A549 (cell line): ENCODE measurements at regions not wholly inside any gene's neighbourhood (a gene's known extent, or its start where the extent isn't known, plus 50 kb on each side); places are given as distances from the start of the nearest gene placed in this dataset.

Experiments
- ATAC-seq, 2 experiments: fragments of 200-7000 bp in 1 of 2; fragments of >200 bp in 1 of 2; cut with Nextera tagmentation in 1 of 2; cut with Tn5 transposase in 1 of 2; 3 replicates each; pipeline versions ENCODE4 v1.8.0 to v1.9.1; 2018 to 2020; ENCODE audit warnings: mild to moderate bottlenecking in 1 of 2, moderate library complexity in 1 of 2
- CTCF ChIA-PET: fragments of 300-600 bp; sonication (Branson Sonifier 250); formaldehyde crosslinking; extraction: SDS; loops from one replicate; lab custom pipeline; 2021; ENCODE audit warnings: antibody characterized with exemption, inconsistent platforms; lab: Yijun Ruan, JAX
- POLR2A ChIA-PET: fragments of 350-600 bp; formaldehyde crosslinking; extraction: SDS; loops from one replicate; lab custom pipeline; 2021; ENCODE audit warnings: antibody characterized with exemption, inconsistent platforms; lab: Yijun Ruan, JAX
- DNase-seq, 2 experiments: peaks; one replicate each; pipeline versions ENCODE4 v3.0.0 to v3.0.0-alpha.2; 2011 to 2016; ENCODE audit warnings: low read depth in 1 of 2, low spot score in 1 of 2
- FAIRE-seq: peaks from 2 replicates; lab custom pipeline; 2011; peaks lifted over from hg19 to GRCh38; lab: Jason Lieb, UNC
- H3K27ac ChIP-seq, 2 experiments: fragments of >200 bp; sonication (Bioruptor Twin); formaldehyde crosslinking; 3 replicates each; pipeline ENCODE4 v1.5.1; 2016 to 2017
- H3K4me1 ChIP-seq: fragments of >200 bp; sonication (Bioruptor Twin); formaldehyde crosslinking; 3 replicates; pipeline ENCODE4 v1.6.1; 2016
- H3K4me2 ChIP-seq: fragments of >200 bp; sonication (Bioruptor Twin); formaldehyde crosslinking; 3 replicates; pipeline ENCODE4 v1.6.1; 2016
- H3K4me3 ChIP-seq: fragments of >200 bp; sonication (Bioruptor Twin); formaldehyde crosslinking; 3 replicates; pipeline ENCODE4 v1.5.1; 2016
- H3K9me3 ChIP-seq: fragments of >200 bp; sonication (Bioruptor Twin); formaldehyde crosslinking; 3 replicates; pipeline ENCODE4 v1.6.1; 2016
- CHD2 ChIP-seq: fragments of 150-350 bp; IDR thresholded peaks from 2 replicates; pipeline ENCODE4 v1.6.1; 2014; ENCODE audit warnings: low read length; ENCODE audit not compliant: partially characterized antibody
- E2F6 ChIP-seq: IDR thresholded peaks from 2 replicates; pipeline ENCODE4 v1.6.1; 2012; ENCODE audit warnings: low read depth, borderline replicate concordance
- ELK1 ChIP-seq: fragments of 150-350 bp; IDR thresholded peaks from 2 replicates; pipeline ENCODE4 v1.6.1; 2014; ENCODE audit warnings: low read depth, mild to moderate bottlenecking, low read length
- EP300 ChIP-seq, 2 experiments: fragments of >200 bp; sonication (Bioruptor Twin); formaldehyde crosslinking; IDR thresholded peaks; 2 replicates in 1 of 2; 3 replicates in 1 of 2; pipeline ENCODE4 v1.6.1; 2016 to 2017
- ESRRA ChIP-seq: fragments of 150-350 bp; IDR thresholded peaks from 2 replicates; pipeline ENCODE4 v1.6.1; 2014; ENCODE audit warnings: mild to moderate bottlenecking, low read length, borderline replicate concordance
- FOSL2 ChIP-seq, 2 experiments: fragments of 450-650 bp in 1 of 2; fragments of >200 bp in 1 of 2; sonication (Bioruptor Twin) in 1 of 2; formaldehyde crosslinking; IDR thresholded peaks; 2 replicates each; pipeline versions ENCODE4 v1.5.0 to v1.6.1; 2016 to 2020; ENCODE audit warnings: mild to moderate bottlenecking in 1 of 2, moderate library complexity in 1 of 2
- FOXS1 ChIP-seq: fragments of 250-450 bp; sonication (Bioruptor Pico); IDR thresholded peaks from 2 replicates; pipeline ENCODE4 v1.5.0; 2020; ENCODE audit warnings: mild to moderate bottlenecking, moderate library complexity
- GATA3 ChIP-seq: IDR thresholded peaks from 2 replicates; pipeline ENCODE4 v1.6.1; 2012; ENCODE audit warnings: borderline replicate concordance
- HDAC2 ChIP-seq: fragments of 200-600 bp; sonication (generic); IDR thresholded peaks from 2 replicates; pipeline ENCODE4 v1.6.1; 2016
- HES2 ChIP-seq: fragments of >200 bp; sonication (Bioruptor Twin); formaldehyde crosslinking; IDR thresholded peaks from 2 replicates; pipeline ENCODE4 v1.6.1; 2016
- HMGXB4 ChIP-seq: fragments of 250-450 bp; sonication (Bioruptor Pico); IDR thresholded peaks from 2 replicates; pipeline ENCODE4 v1.5.0; 2021; ENCODE audit warnings: mild to moderate bottlenecking, moderate library complexity, borderline replicate concordance
- HOXB5 ChIP-seq: fragments of 250-450 bp; sonication (Bioruptor Pico); IDR thresholded peaks from 2 replicates; pipeline ENCODE4 v1.5.0; 2020; ENCODE audit warnings: mild to moderate bottlenecking, moderate library complexity
- JUN ChIP-seq, 2 experiments: fragments of >200 bp; sonication (Bioruptor Twin); formaldehyde crosslinking; IDR thresholded peaks; 2 replicates in 1 of 2; 3 replicates in 1 of 2; pipeline ENCODE4 v1.6.1; 2016 to 2017
- KDM1A ChIP-seq: fragments of 200-600 bp; sonication (generic); IDR thresholded peaks from 2 replicates; pipeline ENCODE4 v1.6.1; 2016; ENCODE audit warnings: low read depth, mild to moderate bottlenecking
- NFE2L2 ChIP-seq: fragments of 150-350 bp; conservative IDR thresholded peaks from 2 replicates; pipeline ENCODE4 v1.6.1; 2014; ENCODE audit warnings: low read length
- NPAS2 ChIP-seq: fragments of 250-450 bp; sonication (Bioruptor Pico); IDR thresholded peaks from 2 replicates; pipeline ENCODE4 v1.8.0; 2022; ENCODE audit warnings: mild to moderate bottlenecking, moderate library complexity, borderline replicate concordance
- NR3C1 ChIP-seq: fragments of >200 bp; sonication (Bioruptor Twin); formaldehyde crosslinking; IDR thresholded peaks from 3 replicates; pipeline ENCODE4 v1.6.1; 2017
- PHF8 ChIP-seq: fragments of 200-600 bp; sonication (generic); IDR thresholded peaks from 2 replicates; pipeline ENCODE4 v1.6.1; 2016; ENCODE audit warnings: low read depth, mild to moderate bottlenecking, antibody characterized with exemption, moderate library complexity, borderline replicate concordance
- RAD21 ChIP-seq, 2 experiments: fragments of >200 bp in 1 of 2; sonication (Bioruptor Twin) in 1 of 2; formaldehyde crosslinking in 1 of 2; IDR thresholded peaks in 1 of 2; conservative IDR thresholded peaks in 1 of 2; 2 replicates in 1 of 2; 3 replicates in 1 of 2; pipeline ENCODE4 v1.6.1; 2012 to 2018; ENCODE audit warnings: inconsistent platforms in 1 of 2
- RCOR1 ChIP-seq: fragments of 150-350 bp; IDR thresholded peaks from 2 replicates; pipeline ENCODE4 v1.6.1; 2014; ENCODE audit warnings: antibody characterized with exemption, low read length, low read depth
- RFX5 ChIP-seq: fragments of 450-650 bp; IDR thresholded peaks from 2 replicates; pipeline ENCODE4 v1.7.1; 2014; ENCODE audit warnings: antibody characterized with exemption, mild to moderate bottlenecking, moderate library complexity
- RNF2 ChIP-seq: fragments of 200-600 bp; sonication (generic); IDR thresholded peaks from 2 replicates; pipeline ENCODE4 v1.6.1; 2016; ENCODE audit warnings: low read depth, mild to moderate bottlenecking, antibody characterized with exemption, moderate library complexity, borderline replicate concordance
- SMC3 ChIP-seq: fragments of >200 bp; sonication (Bioruptor Twin); formaldehyde crosslinking; IDR thresholded peaks from 3 replicates; pipeline ENCODE4 v1.6.1; 2018; ENCODE audit warnings: inconsistent platforms
- SREBF2 ChIP-seq: fragments of 450-650 bp; IDR thresholded peaks from 2 replicates; pipeline ENCODE4 v1.6.1; 2014; ENCODE audit warnings: mild to moderate bottlenecking, moderate library complexity
- TP53 ChIP-seq: fragments of 250-450 bp; sonication (Bioruptor Pico); IDR thresholded peaks from 2 replicates; pipeline ENCODE4 v1.5.0; 2021; ENCODE audit warnings: mild to moderate bottlenecking, moderate library complexity
- USF2 ChIP-seq: fragments of 450-650 bp; IDR thresholded peaks from 2 replicates; pipeline ENCODE4 v1.6.1; 2014; ENCODE audit warnings: antibody characterized with exemption
- ZC3H11A ChIP-seq: fragments of 450-650 bp; IDR thresholded peaks from 2 replicates; pipeline ENCODE4 v1.6.1; 2014; ENCODE audit warnings: antibody characterized with exemption, mild to moderate bottlenecking
- ZFP36 ChIP-seq: fragments of 450-650 bp; IDR thresholded peaks from 2 replicates; pipeline ENCODE4 v1.6.1; 2014; ENCODE audit warnings: borderline replicate concordance; ENCODE audit not compliant: partially characterized antibody
- ZSCAN20 ChIP-seq: fragments of 250-450 bp; sonication (Bioruptor Pico); IDR thresholded peaks from 2 replicates; pipeline ENCODE4 v1.8.0; 2022; ENCODE audit warnings: mild to moderate bottlenecking, moderate library complexity
- WGBS: methylation state at CpG from one replicate; pipeline ENCODE4 v1.1.6; 2017; ENCODE audit errors: missing lambda C conversion rate; 5-methylcytosine and 5-hydroxymethylcytosine counted together

GRCh38 chr9:108710424-108710823, 145.4 kb downstream of the ACTL7B start:
- DNase-seq: no peak
- Histone ChIP-seq H3K4me2 (no peak overlapping the region), H3K27ac (no peak overlapping the region), H3K9me3 (peaks cover 5% of the 10 kb centered on the region; the same call in 1 of the 3 replicates), H3K4me1 (no peaks in the 10 kb centered on the region), H3K4me3 (no peak overlapping the region)
- FAIRE-seq: no peak
- POLR2A ChIA-PET: no interaction called here
- 2% methylated on average over 3 of the region's 3 CpGs for WGBS
- ATAC-seq: no peak
- TF ChIP-seq ELK1 (no peak), HOXB5 (no peak), ZC3H11A (no peak), HDAC2 (no peak), RNF2 (no peak), RAD21 (conservative IDR thresholded peaks at IDR 0.05 in 1 of 2, IDR thresholded peaks at IDR 0.05 in 1 of 2) (no peak), EP300 (IDR thresholded peaks at IDR 0.05) (no peak), SMC3 (no peak), FOXS1 (CRISPR knock-in tag) (no peak), ZFP36 (no peak), KDM1A (no peak), CHD2 (no peak), SREBF2 (no peak)
- CTCF ChIA-PET: no interaction called here

GRCh38 chr9:108709997-108710396, 145.8 kb downstream of the ACTL7B start:
- WGBS: 8% methylated on average over 1 of the region's 1 CpG
- Histone ChIP-seq H3K9me3 (peaks cover 5% of the 10 kb centered on the region; the same call in 1 of the 3 replicates), H3K4me3 (no peak overlapping the region), H3K4me1 (no peaks in the 10 kb centered on the region), H3K4me2 (no peak overlapping the region), H3K27ac (no peak overlapping the region)
- DNase-seq (no peak), ATAC-seq (no peak), FAIRE-seq (no peak)
- POLR2A ChIA-PET: no interaction called here
- TF ChIP-seq HMGXB4 (CRISPR knock-in tag): no peak
- TF ChIP-seq GATA3: no peak
- CTCF ChIA-PET: no interaction called here

GRCh38 chr9:108709126-108709525, 146.7 kb downstream of the ACTL7B start:
- ATAC-seq (no peak), FAIRE-seq (no peak), DNase-seq (no peak)
- Histone ChIP-seq H3K9me3 (peaks cover 2% of the 10 kb centered on the region; the same call in 1 of the 3 replicates), H3K4me3 (no peak overlapping the region), H3K4me1 (no peaks in the 10 kb centered on the region), H3K27ac (no peak overlapping the region), H3K4me2 (no peak overlapping the region)
- ChIA-PET POLR2A (interaction anchor here (0.6 kb wide), 1 partner anchor 150 kb away, joined by 3 read pairs; no protein-coding TSS in a partner anchor), CTCF (interaction anchor here (1.0 kb wide), 1 partner anchor 53 kb away, joined by 3 read pairs; no protein-coding TSS in a partner anchor)
- TF ChIP-seq TP53 (CRISPR knock-in tag): no peak
- no peak for TF ChIP-seq E2F6
- no peak for TF ChIP-seq PHF8
- no peak for TF ChIP-seq RFX5
- no peak for TF ChIP-seq JUN (IDR thresholded peaks at IDR 0.05)
- no peak for TF ChIP-seq ESRRA
- TF ChIP-seq SREBF2: no peak
- no peak for TF ChIP-seq ELK1
- no peak for TF ChIP-seq USF2
- TF ChIP-seq RAD21 (conservative IDR thresholded peaks at IDR 0.05 in 1 of 2, IDR thresholded peaks at IDR 0.05 in 1 of 2): no peak
- no peak for TF ChIP-seq HOXB5
- TF ChIP-seq ZSCAN20 (CRISPR knock-in tag): no peak
- TF ChIP-seq EP300 (IDR thresholded peaks at IDR 0.05): no peak
- TF ChIP-seq ZC3H11A: no peak
- no peak for TF ChIP-seq NR3C1
- no peak for TF ChIP-seq FOSL2 (IDR thresholded peaks at IDR 0.05)
- TF ChIP-seq FOSL2 (CRISPR knock-in tag; IDR thresholded peaks at IDR 0.05): no peak
- no peak for TF ChIP-seq RCOR1
- no peak for TF ChIP-seq NPAS2 (CRISPR knock-in tag)
- no peak for TF ChIP-seq NFE2L2
- no peak for TF ChIP-seq HES2
